ENCODE measurements at regions not wholly inside any gene's neighbourhood (a gene's known extent, or its start where the extent isn't known, plus 50 kb on each side); places are given as distances from the start of the nearest gene placed in this dataset.
A peak's percentile ranks its signal among the peaks of the same experiment; 100 is the strongest.

DNA sequence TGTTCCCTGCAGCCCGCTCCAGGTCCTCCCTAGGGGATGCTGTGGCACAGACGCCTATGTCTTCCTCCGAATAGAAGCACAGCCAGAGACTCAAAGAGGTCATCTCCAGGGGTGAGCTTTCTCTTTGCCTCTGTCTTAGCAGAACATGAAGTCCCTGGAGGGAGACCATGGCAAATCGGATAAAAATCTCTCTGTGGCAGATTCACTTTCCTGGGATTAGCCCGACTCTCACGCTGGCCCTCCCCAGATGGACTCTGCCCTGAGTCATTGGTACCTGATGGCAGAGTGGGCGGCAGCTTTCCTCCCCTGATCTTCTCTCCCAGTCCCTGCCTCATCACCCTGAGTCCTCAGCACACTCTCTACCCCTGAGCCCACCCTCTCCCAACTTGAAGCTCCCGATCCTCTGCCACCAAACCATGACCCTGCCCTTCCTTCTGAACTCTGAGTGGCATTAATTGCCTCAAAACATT lies 58.0 kb upstream of the CCDC167 start:
- intact Hi-C loops (cut with DNase I) = no loop called here
- no peak for DNase-seq

DNA sequence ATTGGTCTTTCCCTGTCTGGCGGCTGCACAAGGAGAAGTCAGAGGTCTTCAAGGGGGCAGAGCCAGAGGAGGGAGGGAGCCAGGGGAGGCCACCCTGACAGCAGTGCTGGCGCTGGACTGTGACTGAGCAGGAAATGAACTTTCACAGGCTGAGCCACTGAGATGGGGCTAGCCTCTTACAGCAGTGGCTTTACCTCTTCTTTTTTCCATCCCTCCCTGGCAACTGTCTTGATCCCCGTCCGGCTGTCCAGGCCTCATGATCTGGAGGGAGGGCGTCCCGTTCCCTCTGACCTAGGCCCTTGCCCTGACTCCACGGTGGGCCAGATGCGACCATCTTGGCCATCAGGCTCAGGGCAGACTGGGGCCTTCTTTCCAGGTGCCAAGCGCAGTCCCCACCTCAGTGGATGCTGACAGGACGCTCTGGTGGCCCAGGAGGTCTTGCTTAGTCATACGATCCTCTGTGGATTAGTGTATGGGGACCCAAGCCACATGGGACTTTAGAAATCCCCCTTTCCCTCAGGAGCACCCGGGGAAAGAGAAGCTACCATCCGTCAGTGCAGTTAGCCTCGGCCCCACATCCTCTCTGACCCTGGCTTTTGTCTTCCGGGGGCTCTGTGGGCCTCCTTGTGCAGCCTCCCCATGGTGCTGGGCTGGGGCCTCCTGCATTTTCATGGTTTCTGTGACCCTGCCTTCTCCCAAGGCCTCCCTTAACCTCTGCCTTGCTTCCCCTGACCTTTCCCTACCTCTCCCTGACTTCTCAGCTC lies 57.4 kb upstream of the CCDC167 start:
- DNase-seq = no peak
- intact Hi-C loops (cut with DNase I) = no loop called here

DNA sequence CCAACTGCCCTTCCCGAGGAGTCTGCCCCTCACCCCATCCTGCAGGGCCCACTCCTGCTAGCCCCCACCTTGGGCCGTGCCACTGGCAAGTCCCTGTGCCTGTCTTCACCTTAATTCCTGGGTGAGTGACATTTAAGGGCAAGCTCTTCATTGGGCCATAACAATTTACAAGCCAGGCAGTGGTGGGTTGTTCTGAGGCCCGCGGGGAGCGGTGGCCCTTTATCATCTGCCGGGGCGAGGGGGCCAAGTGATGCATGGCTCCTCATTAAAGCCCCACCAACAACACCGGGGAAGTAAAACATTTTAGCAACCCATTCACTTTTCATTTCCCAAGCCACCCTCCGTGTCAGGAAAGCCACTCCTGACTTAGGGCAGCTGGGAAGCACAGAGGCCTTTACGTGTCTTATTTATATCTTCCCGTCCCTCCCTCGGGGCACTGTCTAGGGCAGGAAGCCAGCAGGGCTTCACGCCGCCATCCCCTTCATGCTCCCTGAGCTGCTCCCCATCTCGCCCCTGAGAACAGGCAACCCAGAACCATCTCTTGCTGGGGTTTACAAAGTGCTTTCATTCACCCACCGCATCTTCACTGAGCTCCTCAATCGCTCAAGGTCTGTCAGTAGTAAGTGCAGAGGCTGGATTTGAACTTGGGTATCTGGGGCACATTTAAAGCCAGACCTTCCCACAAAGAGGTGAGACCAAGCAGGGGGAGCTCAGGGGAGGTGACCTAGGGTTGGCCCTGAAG lies 55.5 kb upstream of the CCDC167 start:
- DNase-seq = no peak
- intact Hi-C loops (cut with DNase I) = no loop called here

- intact Hi-C loops (cut with DNase I) = no loop called here
- DNase-seq = no peak
Measured at GRCh38 chr6:37554480-37554819, 54.8 kb upstream of the CCDC167 start.

GRCh38 chr6:37552267-37552666 lies 52.6 kb upstream of the CCDC167 start:
- intact Hi-C loops (cut with DNase I) = no loop called here
- no peak for DNase-seq

GRCh38 chr6:37551867-37552266 lies 52.2 kb upstream of the CCDC167 start:
- peak in 1 of 10 donors; percentile 37 for DNase-seq
- intact Hi-C loops (cut with DNase I) = no loop called here

DNA sequence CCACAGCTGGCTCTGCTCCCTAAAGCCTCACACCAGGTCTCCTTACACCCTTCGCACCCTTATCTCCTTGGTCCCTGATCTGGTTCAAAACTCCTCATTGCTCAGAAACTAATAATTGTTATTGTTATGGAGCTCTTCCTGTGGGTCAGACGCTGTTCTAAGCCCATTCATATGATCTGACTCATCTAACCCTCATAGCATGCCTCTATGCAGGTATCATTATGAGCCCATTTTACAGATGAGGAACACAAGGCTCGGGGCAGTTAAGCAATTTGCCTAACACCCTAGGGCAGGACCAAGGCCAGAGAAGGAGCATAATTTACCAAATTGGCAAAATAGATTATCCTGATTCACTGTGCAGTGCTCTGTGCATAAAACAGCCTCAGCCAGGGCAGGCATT lies 51.8 kb upstream of the CCDC167 start:
- intact Hi-C loops (cut with DNase I) = no loop called here
- no peak for DNase-seq

DNA sequence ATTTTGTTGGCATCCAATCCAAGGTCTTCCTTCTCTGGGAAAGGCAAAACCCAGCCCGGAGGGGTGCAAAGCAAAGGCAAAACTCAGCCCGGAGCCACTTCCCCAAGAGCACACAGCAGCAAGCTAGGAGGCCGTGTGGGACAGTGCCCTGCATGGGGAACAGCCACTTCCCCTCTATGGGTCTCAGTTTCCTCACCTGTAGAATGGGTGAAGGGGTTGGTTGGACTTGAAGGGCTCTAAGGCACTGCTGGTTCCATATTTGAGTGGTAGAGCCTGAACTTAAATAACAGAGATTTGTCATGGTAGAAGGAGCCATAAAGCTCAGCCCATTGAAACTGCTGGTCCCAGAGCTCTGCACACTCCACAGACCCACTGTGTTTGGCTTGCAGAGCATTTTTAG lies 51.3 kb upstream of the CCDC167 start:
- intact Hi-C loops (cut with DNase I) = no loop called here
- DNase-seq = no peak

- intact Hi-C loops (cut with DNase I) = no loop called here
- DNase-seq = peak in 1 of 10 donors; percentile 1
Measured at GRCh38 chr6:37550191-37550831, 50.6 kb upstream of the CCDC167 start.

DNA sequence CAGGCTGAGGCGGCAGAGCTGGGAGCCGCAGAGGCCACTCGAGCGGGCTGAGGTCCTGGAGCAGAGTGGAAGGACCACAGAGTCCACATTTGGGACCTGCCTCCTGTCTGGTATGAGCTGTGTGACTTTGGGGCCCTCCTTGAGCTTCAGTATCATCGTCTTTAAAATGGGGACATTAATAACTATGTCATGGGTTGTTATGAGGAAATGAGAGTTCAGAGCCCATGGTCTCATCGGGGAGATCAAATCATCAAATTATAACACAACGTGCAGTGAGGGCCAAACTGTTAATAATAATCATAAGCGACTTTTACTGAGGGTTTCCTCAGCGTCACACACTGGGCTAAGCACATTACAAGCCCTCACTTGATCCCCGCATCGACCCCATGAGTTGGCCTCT lies 49.9 kb upstream of the CCDC167 start:
- intact Hi-C loops (cut with DNase I) = no loop called here

More for the DNA sequence above, 49.9 kb upstream of the CCDC167 start:
- no peak for DNase-seq

Measured in posterior cingulate gyrus (tissue), 11 donors.